EH (cell line): ENCODE measurements at regions not wholly inside any gene's neighbourhood (a gene's known extent, or its start where the extent isn't known, plus 50 kb on each side); places are given as distances from the start of the nearest gene placed in this dataset.

Experiments
- DNase-seq: peaks from one replicate; pipeline ENCODE4 v3.0.0-alpha.2; 2015; ENCODE audit warnings: low read depth

GRCh38 chr12:60138526-60138925 lies 542.7 kb downstream of the SLC16A7 start:
- no peak for DNase-seq

- DNase-seq: no peak
Measured at GRCh38 chr12:60144395-60144794, 548.6 kb downstream of the SLC16A7 start.

GRCh38 chr12:60148109-60148508 lies 552.3 kb downstream of the SLC16A7 start:
- peak; percentile 93 for DNase-seq

GRCh38 chr12:60148831-60149230 lies 553.0 kb downstream of the SLC16A7 start:
- peak; percentile 93 for DNase-seq

GRCh38 chr12:60152756-60153155 lies 556.9 kb downstream of the SLC16A7 start:
- no peak for DNase-seq

- no peak for DNase-seq
Measured at GRCh38 chr12:60159761-60160160, 563.9 kb downstream of the SLC16A7 start.

GRCh38 chr12:60162988-60163720 lies 567.3 kb downstream of the SLC16A7 start:
- no peak for DNase-seq

- DNase-seq: peak; percentile 39
Measured at GRCh38 chr12:60165781-60166180, 570.0 kb downstream of the SLC16A7 start.

GRCh38 chr12:60168441-60168840 lies 572.6 kb downstream of the SLC16A7 start:
- no peak for DNase-seq

- no peak for DNase-seq
Measured at GRCh38 chr12:60169904-60170303, 574.1 kb downstream of the SLC16A7 start.

- DNase-seq: peak; percentile 63
Measured at GRCh38 chr12:60172266-60173211, 576.7 kb downstream of the SLC16A7 start.

- DNase-seq: no peak
Measured at GRCh38 chr12:60173224-60174170, 577.7 kb downstream of the SLC16A7 start.

- DNase-seq: peak; percentile 51
Measured at GRCh38 chr12:60174476-60174875, 578.6 kb downstream of the SLC16A7 start.

GRCh38 chr12:60174941-60175340 lies 579.1 kb downstream of the SLC16A7 start:
- peak; percentile 36 for DNase-seq

GRCh38 chr12:60176891-60177290 lies 581.1 kb downstream of the SLC16A7 start:
- no peak for DNase-seq

- no peak for DNase-seq
Measured at GRCh38 chr12:60180298-60180697, 584.5 kb downstream of the SLC16A7 start.

GRCh38 chr12:60182354-60182753 lies 586.5 kb downstream of the SLC16A7 start:
- no peak for DNase-seq

- no peak for DNase-seq
Measured at GRCh38 chr12:60184096-60184495, 588.3 kb downstream of the SLC16A7 start.

- DNase-seq: no peak
Measured at GRCh38 chr12:60185060-60185459, 589.2 kb downstream of the SLC16A7 start.

- DNase-seq: no peak
Measured at GRCh38 chr12:60191271-60191670, 595.4 kb downstream of the SLC16A7 start.

GRCh38 chr12:60191676-60192359 lies 596.0 kb downstream of the SLC16A7 start:
- peak; percentile 83 for DNase-seq
